ENCODE measurements at regions not wholly inside any gene's neighbourhood (a gene's known extent, or its start where the extent isn't known, plus 50 kb on each side); places are given as distances from the start of the nearest gene placed in this dataset.
"Not testable (repeated sequence)": the region's sequence is repeated elsewhere in the genome, so short reads cannot be mapped to it uniquely, and the experiment has no call there.

DNA sequence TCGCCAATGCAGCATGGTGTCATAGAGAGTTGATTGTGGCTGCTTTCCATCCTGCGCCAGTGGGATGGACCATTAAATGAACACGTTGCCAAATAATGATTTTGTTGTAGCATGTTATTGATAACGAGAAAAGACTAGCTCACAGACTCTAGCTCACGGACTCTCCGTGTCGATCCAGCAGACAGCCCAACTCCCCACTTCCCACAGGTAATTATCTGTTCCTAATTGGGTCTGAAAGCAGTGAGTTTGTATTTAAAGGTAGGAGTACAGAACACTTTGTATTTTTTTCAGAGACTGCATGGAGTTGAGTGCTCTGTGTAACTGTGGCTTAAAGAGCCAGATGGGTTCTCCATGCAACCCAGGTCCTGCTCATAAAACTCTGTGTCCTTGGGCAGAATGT, 1250.5 kb downstream of the TYW1 start:
- H3K4me3 ChIP-seq (ENCODE audit: low read depth in 1 of 2, low read length in 2 of 2) = no peak overlapping the region
- no peaks in the 10 kb centered on the region for H3K36me3 ChIP-seq (ENCODE audit: control insufficient read depth in 1 of 2, insufficient read depth in 2 of 2, low read length in 2 of 2)
- H3K27me3 ChIP-seq (ENCODE audit: low read depth, low read length) = no peaks in the 10 kb centered on the region
- H3K4me1 ChIP-seq (ENCODE audit: control insufficient read depth in 1 of 2, insufficient read depth in 2 of 2, low read length in 2 of 2) = no peaks in the 10 kb centered on the region
- H3K27ac ChIP-seq (ENCODE audit: low read length) = no peak overlapping the region
- H3K9me3 ChIP-seq (ENCODE audit: control insufficient read depth in 1 of 2, low read length in 2 of 2) = peaks cover 0 to 2% of the 10 kb centered on the region in 2 donors

DNA sequence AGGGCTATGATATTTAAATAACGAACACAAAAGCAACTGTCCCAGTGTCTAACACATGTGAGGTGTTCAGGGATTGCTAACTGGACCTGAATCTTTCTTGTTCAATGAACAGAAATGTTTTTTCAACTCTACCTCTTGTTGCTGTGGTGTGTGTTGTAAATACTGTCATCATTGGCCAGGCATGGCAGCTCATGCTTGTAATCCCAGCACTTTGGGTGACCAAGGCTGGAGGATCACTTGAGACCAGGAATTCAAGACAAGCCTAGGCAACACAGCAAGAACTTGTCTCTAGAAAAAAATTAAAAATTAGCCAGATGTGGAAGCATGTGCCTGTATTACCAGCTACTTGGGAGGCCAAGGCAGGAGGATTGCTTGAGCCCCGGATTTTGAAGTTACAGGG, 1250.9 kb downstream of the TYW1 start:
- no peak overlapping the region for H3K4me3 ChIP-seq (ENCODE audit: low read depth in 1 of 2, low read length in 2 of 2)
- no peak overlapping the region for H3K27ac ChIP-seq (ENCODE audit: low read length)
- H3K27me3 ChIP-seq (ENCODE audit: low read depth, low read length) = no peaks in the 10 kb centered on the region
- H3K9me3 ChIP-seq (ENCODE audit: control insufficient read depth in 1 of 2, low read length in 2 of 2) = peaks cover 0 to 4% of the 10 kb centered on the region in 2 donors
- H3K36me3 ChIP-seq (ENCODE audit: control insufficient read depth in 1 of 2, insufficient read depth in 2 of 2, low read length in 2 of 2) = no peaks in the 10 kb centered on the region
- H3K4me1 ChIP-seq (ENCODE audit: control insufficient read depth in 1 of 2, insufficient read depth in 2 of 2, low read length in 2 of 2) = no peaks in the 10 kb centered on the region

DNA sequence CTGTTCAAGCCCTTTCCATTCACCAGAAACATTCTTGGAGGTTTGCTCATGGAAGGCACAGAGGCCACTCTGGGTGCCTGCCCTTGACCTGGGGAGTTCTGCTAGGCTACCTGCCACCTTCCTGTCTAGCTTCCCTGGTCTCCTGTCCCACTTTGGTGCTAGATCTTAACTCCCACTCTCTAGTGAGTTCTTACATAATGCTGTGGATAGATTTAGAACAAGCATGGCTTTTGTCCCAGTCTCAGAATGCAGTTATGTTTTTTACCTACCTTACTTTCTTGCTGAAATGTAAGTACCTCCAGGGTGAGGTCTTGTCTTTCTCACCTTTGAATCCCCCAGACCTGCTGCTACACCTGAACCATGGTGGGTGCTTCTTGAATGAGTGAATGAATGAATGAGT, 1252.3 kb downstream of the TYW1 start:
- Histone ChIP-seq H3K4me3 (ENCODE audit: low read depth in 1 of 2, low read length in 2 of 2) (no peak overlapping the region), H3K36me3 (ENCODE audit: control insufficient read depth in 1 of 2, insufficient read depth in 2 of 2, low read length in 2 of 2) (no peaks in the 10 kb centered on the region), H3K27me3 (ENCODE audit: low read depth, low read length) (no peaks in the 10 kb centered on the region), H3K4me1 (ENCODE audit: control insufficient read depth in 1 of 2, insufficient read depth in 2 of 2, low read length in 2 of 2) (no peaks in the 10 kb centered on the region), H3K27ac (ENCODE audit: low read length) (no peak overlapping the region), H3K9me3 (ENCODE audit: control insufficient read depth in 1 of 2, low read length in 2 of 2) (peaks cover 0 to 4% of the 10 kb centered on the region in 2 donors)

DNA sequence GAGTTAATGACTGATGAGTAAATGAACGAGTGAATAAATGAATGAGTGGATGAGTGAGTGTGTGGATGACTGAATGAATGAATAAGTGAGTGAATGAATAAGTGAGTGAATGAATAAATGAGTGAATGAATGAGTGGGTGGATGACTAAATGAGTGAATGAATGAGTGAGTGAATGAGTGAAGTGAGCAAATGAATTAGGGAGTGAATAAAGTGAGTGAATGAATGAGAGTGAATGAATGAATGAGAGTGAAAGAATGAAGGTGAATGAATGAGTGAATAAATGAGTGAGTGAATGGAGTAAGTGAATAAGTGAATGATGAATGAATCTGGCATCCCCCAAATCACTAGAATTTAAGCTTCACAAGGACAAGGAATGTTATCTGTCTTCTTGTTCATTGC, 1253.0 kb downstream of the TYW1 start:
- H3K36me3 ChIP-seq (ENCODE audit: control insufficient read depth in 1 of 2, insufficient read depth in 2 of 2, low read length in 2 of 2) = no peaks in the 10 kb centered on the region
- no peak overlapping the region for H3K4me3 ChIP-seq (ENCODE audit: low read depth in 1 of 2, low read length in 2 of 2)

DNA sequence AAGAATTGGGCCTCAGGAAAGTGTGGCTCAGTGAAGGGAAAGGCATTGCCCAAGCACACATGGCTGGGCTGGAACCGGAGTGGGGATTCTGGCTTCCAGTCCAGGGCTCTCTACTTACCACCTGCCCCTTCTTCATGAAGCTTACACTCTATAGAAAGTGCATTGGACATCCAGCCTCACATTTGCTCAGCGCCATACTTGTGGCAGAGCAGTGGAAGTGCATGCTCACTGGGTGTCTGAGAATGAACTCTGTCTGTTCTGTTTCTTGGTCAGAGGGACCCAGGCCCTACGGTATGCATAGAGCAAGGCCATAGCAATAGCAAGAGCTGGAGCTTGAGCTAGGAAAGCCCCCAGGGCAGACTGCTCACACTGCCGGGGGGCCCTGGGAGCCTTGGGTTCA, 1253.5 kb downstream of the TYW1 start:
- no peaks in the 10 kb centered on the region for H3K36me3 ChIP-seq (ENCODE audit: control insufficient read depth in 1 of 2, insufficient read depth in 2 of 2, low read length in 2 of 2)
- H3K4me1 ChIP-seq (ENCODE audit: control insufficient read depth in 1 of 2, insufficient read depth in 2 of 2, low read length in 2 of 2) = no peaks in the 10 kb centered on the region
- no peak overlapping the region for H3K27ac ChIP-seq (ENCODE audit: low read length)
- H3K4me3 ChIP-seq (ENCODE audit: low read depth in 1 of 2, low read length in 2 of 2) = no peak overlapping the region
- no peaks in the 10 kb centered on the region for H3K27me3 ChIP-seq (ENCODE audit: low read depth, low read length)
- H3K9me3 ChIP-seq (ENCODE audit: control insufficient read depth in 1 of 2, low read length in 2 of 2) = peaks cover 0 to 4% of the 10 kb centered on the region in 2 donors

More for the DNA sequence above, 1253.0 kb downstream of the TYW1 start:
- H3K27me3 ChIP-seq (ENCODE audit: low read depth, low read length) = no peaks in the 10 kb centered on the region
- H3K27ac ChIP-seq (ENCODE audit: low read length) = no peak overlapping the region
- peaks cover 0 to 4% of the 10 kb centered on the region in 2 donors for H3K9me3 ChIP-seq (ENCODE audit: control insufficient read depth in 1 of 2, low read length in 2 of 2)
- no peaks in the 10 kb centered on the region for H3K4me1 ChIP-seq (ENCODE audit: control insufficient read depth in 1 of 2, insufficient read depth in 2 of 2, low read length in 2 of 2)

DNA sequence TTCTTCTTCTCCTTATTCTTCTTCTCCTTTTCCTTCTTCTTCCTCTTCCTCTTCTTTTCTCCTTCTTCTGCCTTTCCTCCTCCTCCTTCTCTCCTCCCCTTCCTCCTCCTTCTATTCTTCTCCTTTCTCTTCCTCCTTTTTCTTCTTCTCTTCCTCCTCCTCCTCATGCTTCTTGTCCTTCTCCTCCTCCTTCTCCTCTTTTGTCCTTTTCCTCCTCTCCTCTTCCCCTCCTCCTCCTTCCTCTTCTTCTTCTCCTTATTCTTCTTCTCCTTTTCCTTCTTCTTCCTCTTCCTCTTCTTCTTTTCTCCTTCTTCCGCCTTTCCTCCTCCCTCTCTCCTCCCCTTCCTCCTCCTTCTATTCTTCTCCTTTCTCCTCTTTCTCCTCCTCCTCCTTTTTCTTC, 1258.2 kb downstream of the TYW1 start:
- H3K9me3 ChIP-seq (ENCODE audit: control insufficient read depth in 1 of 2, low read length in 2 of 2); H3K4me1 ChIP-seq (ENCODE audit: control insufficient read depth in 1 of 2, insufficient read depth in 2 of 2, low read length in 2 of 2); H3K27me3 ChIP-seq (ENCODE audit: low read depth, low read length); H3K4me3 ChIP-seq (ENCODE audit: low read depth in 1 of 2, low read length in 2 of 2); H3K36me3 ChIP-seq (ENCODE audit: control insufficient read depth in 1 of 2, insufficient read depth in 2 of 2, low read length in 2 of 2); H3K27ac ChIP-seq (ENCODE audit: low read length): not testable (repeated sequence)

DNA sequence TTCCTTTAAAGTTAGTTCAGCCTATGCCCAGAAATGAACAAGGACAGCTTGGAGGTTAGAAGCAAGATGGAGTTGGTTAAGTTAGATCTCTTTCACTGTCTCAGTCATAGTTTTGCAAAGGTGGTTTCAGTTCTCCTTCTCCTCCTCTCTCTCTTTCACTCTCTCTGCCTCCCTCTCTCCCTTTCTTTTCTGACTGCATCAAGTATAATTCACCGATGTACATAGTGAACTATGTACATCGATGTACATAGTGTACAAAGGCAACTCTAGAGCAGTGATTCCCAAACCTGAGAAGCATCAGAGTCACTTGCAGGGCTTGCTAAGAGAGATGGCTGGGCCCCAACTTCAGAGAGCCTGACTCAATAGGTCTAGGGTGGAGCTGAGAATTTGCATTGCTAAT, 1259.7 kb downstream of the TYW1 start:
- Histone ChIP-seq H3K27me3 (ENCODE audit: low read depth, low read length) (no peaks in the 10 kb centered on the region), H3K36me3 (ENCODE audit: control insufficient read depth in 1 of 2, insufficient read depth in 2 of 2, low read length in 2 of 2) (no peaks in the 10 kb centered on the region), H3K9me3 (ENCODE audit: control insufficient read depth in 1 of 2, low read length in 2 of 2) (peaks cover 0 to 4% of the 10 kb centered on the region in 2 donors), H3K4me1 (ENCODE audit: control insufficient read depth in 1 of 2, insufficient read depth in 2 of 2, low read length in 2 of 2) (no peaks in the 10 kb centered on the region), H3K4me3 (ENCODE audit: low read depth in 1 of 2, low read length in 2 of 2) (no peak overlapping the region), H3K27ac (ENCODE audit: low read length) (no peak overlapping the region)

DNA sequence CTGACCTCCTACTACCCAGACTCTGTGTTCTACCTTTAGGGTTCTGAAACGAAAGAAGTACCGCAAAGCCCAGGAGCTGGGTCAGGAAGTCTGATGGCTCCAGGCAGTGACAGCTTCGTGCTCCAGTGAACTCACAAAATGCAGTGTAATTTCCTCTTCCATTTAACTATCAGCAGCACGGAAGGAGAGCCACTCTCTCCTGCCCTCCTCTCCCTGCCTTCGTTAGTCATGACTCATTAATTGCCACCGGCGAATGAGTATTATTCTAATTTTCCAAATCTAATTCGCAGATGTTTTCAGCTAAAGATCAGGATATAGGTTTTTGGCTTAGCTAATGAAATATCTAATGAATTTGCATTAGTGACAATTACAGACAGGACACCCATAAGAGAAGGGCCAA, 1262.0 kb downstream of the TYW1 start:
- Histone ChIP-seq H3K4me3 (ENCODE audit: low read depth in 1 of 2, low read length in 2 of 2) (no peak overlapping the region), H3K36me3 (ENCODE audit: control insufficient read depth in 1 of 2, insufficient read depth in 2 of 2, low read length in 2 of 2) (no peaks in the 10 kb centered on the region), H3K27me3 (ENCODE audit: low read depth, low read length) (no peaks in the 10 kb centered on the region), H3K27ac (ENCODE audit: low read length) (no peak overlapping the region), H3K4me1 (ENCODE audit: control insufficient read depth in 1 of 2, insufficient read depth in 2 of 2, low read length in 2 of 2) (no peaks in the 10 kb centered on the region), H3K9me3 (ENCODE audit: control insufficient read depth in 1 of 2, low read length in 2 of 2) (no peaks in the 10 kb centered on the region)

DNA sequence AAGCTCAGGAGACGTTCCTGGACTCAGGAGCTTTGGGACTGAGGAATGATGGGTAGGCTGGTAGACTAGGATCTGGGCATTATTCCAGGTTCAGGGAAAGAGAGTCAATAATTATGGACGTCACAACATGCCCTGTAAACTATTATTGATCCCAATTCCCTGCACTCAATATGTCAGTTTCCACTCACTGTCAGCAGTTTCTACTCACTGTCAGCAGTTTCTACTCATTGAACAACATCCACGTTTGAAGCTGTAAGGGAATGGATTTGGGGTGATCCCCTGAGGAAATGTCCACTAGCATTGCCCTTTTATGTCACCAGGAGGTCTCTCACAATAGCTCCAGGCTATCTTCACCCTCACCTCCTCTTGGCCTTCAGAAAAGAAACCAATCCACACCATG, 1268.6 kb downstream of the TYW1 start:
- Histone ChIP-seq H3K27ac (ENCODE audit: low read length) (no peak overlapping the region), H3K36me3 (ENCODE audit: control insufficient read depth in 1 of 2, insufficient read depth in 2 of 2, low read length in 2 of 2) (no peaks in the 10 kb centered on the region), H3K9me3 (ENCODE audit: control insufficient read depth in 1 of 2, low read length in 2 of 2) (peaks cover 12 to 23% of the 10 kb centered on the region in 2 donors), H3K4me1 (ENCODE audit: control insufficient read depth in 1 of 2, insufficient read depth in 2 of 2, low read length in 2 of 2) (no peaks in the 10 kb centered on the region), H3K4me3 (ENCODE audit: low read depth in 1 of 2, low read length in 2 of 2) (no peak overlapping the region), H3K27me3 (ENCODE audit: low read depth, low read length) (no peaks in the 10 kb centered on the region)

DNA sequence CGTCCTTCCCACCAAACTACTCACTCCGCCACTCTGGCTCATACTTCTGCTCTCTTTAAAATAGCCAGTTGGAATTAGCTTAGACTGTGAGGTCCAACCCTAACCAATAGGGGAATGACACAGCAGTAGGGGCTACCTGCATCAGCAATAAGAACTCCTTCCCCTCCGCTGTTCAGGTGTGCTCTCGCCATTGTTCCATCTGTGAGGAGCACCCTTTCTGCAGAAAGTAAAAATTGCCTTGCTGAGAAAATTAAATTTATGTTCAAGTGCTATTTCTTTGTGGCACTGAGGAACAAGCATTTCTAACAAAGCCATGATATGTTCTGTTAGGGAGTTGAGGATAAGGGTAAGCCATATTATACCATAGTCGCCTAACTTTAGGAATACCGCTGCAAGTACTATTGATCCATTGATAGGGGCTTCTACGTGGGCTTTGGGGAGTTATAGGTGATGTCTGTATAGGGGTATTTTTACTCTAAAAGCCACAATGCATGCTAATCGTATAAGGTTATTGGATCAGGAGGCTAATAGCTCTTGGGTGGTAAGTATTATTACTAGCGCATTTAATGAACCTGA, 1269.5 kb downstream of the TYW1 start:
- Histone ChIP-seq H3K4me3 (ENCODE audit: low read depth in 1 of 2, low read length in 2 of 2) (no peak overlapping the region), H3K4me1 (ENCODE audit: control insufficient read depth in 1 of 2, insufficient read depth in 2 of 2, low read length in 2 of 2) (no peaks in the 10 kb centered on the region), H3K27me3 (ENCODE audit: low read depth, low read length) (no peaks in the 10 kb centered on the region), H3K27ac (ENCODE audit: low read length) (no peak overlapping the region), H3K36me3 (ENCODE audit: control insufficient read depth in 1 of 2, insufficient read depth in 2 of 2, low read length in 2 of 2) (no peaks in the 10 kb centered on the region), H3K9me3 (ENCODE audit: control insufficient read depth in 1 of 2, low read length in 2 of 2) (peaks cover 12 to 23% of the 10 kb centered on the region in 2 donors)

DNA sequence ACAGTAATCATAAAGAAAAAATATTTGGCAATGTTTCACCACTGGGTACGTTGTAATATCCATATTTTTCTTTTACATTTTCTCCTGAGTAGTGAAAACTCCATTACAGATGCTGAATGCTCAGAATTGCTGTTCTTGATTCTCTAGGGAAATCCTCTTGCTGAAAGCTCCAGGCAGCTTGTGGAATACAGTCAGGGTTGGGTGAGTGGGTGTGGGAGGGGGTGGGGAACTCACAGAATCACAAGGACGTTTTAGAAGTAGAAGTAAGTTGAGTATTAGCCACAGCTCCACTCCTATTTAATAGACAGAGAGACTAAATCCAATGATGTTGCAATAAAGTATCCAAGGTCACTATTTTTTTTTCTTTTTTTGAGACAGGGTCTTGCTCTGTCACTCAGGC, 1270.9 kb downstream of the TYW1 start:
- peaks cover 12 to 23% of the 10 kb centered on the region in 2 donors for H3K9me3 ChIP-seq (ENCODE audit: control insufficient read depth in 1 of 2, low read length in 2 of 2)
- no peak overlapping the region for H3K4me3 ChIP-seq (ENCODE audit: low read depth in 1 of 2, low read length in 2 of 2)

DNA sequence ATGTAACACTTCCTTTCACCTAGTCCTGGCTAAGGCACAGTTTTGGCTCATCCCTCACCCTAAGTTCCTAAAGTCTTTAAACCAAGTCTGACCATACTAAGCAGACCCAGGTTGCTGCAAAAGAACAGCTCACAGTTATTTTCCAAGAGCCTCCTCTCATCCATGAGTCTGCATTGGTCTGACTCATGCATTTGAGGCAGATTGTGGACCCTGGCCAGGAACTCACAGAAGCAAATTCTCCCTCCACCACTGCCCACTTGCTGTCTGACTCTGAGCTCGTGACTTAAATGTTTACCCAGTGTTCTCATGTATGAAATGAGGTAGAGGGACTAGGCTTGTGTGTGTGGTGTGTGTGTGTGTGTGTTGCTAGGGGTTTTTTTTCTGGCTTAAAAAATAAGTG, 1272.8 kb downstream of the TYW1 start:
- peaks cover 12 to 23% of the 10 kb centered on the region in 2 donors for H3K9me3 ChIP-seq (ENCODE audit: control insufficient read depth in 1 of 2, low read length in 2 of 2)
- H3K36me3 ChIP-seq (ENCODE audit: control insufficient read depth in 1 of 2, insufficient read depth in 2 of 2, low read length in 2 of 2) = no peaks in the 10 kb centered on the region
- no peak overlapping the region for H3K4me3 ChIP-seq (ENCODE audit: low read depth in 1 of 2, low read length in 2 of 2)
- H3K4me1 ChIP-seq (ENCODE audit: control insufficient read depth in 1 of 2, insufficient read depth in 2 of 2, low read length in 2 of 2) = no peaks in the 10 kb centered on the region
- H3K27me3 ChIP-seq (ENCODE audit: low read depth, low read length) = no peaks in the 10 kb centered on the region
- no peak overlapping the region for H3K27ac ChIP-seq (ENCODE audit: low read length)

More for the DNA sequence above, 1270.9 kb downstream of the TYW1 start:
- Histone ChIP-seq H3K27me3 (ENCODE audit: low read depth, low read length) (no peaks in the 10 kb centered on the region), H3K27ac (ENCODE audit: low read length) (no peak overlapping the region), H3K36me3 (ENCODE audit: control insufficient read depth in 1 of 2, insufficient read depth in 2 of 2, low read length in 2 of 2) (no peaks in the 10 kb centered on the region), H3K4me1 (ENCODE audit: control insufficient read depth in 1 of 2, insufficient read depth in 2 of 2, low read length in 2 of 2) (no peaks in the 10 kb centered on the region)

Data from muscle layer of duodenum (tissue), 2 donors.